H1 (cell line): ENCODE measurements at regions not wholly inside any gene's neighbourhood (a gene's known extent, or its start where the extent isn't known, plus 50 kb on each side); places are given as distances from the start of the nearest gene placed in this dataset.

Source experiments
- ATF3 ChIP-seq: IDR thresholded peaks from 2 replicates; pipeline ENCODE4 v1.6.1; 2011; ENCODE audit warnings: low read depth, mild to moderate bottlenecking, low read length; ENCODE audit not compliant: insufficient read depth
- CHD7 ChIP-seq: fragments of 300-600 bp; sonication (generic); IDR thresholded peaks from 2 replicates; pipeline ENCODE4 v1.7.1; 2012; ENCODE audit warnings: low read length, moderate library complexity, mild to moderate bottlenecking, inconsistent platforms; ENCODE audit not compliant: insufficient replicate concordance
- CREB1 ChIP-seq: IDR thresholded peaks from 2 replicates; pipeline ENCODE4 v1.6.1; 2012; ENCODE audit warnings: inconsistent platforms
- CTCF ChIP-seq, 3 experiments: IDR thresholded peaks; 1 replicate in 2 of 3; 2 replicates in 1 of 3; pipeline versions ENCODE4 v1.5.1 to v1.6.1; 2011; ENCODE audit warnings: low read length in 3 of 3, mild to moderate bottlenecking in 3 of 3, inconsistent platforms in 2 of 3, low read depth in 1 of 3, moderate library complexity in 1 of 3; ENCODE audit not compliant: insufficient read depth in 1 of 3; ENCODE audit errors: control extremely low read depth in 1 of 3
- EZH2 ChIP-seq: fragments of 200-600 bp; sonication (generic); IDR thresholded peaks from 2 replicates; pipeline ENCODE4 v1.7.1; 2012; ENCODE audit warnings: low read depth, mild to moderate bottlenecking, moderate library complexity, low read length, inconsistent platforms; ENCODE audit not compliant: severe bottlenecking
- MAFK ChIP-seq: IDR thresholded peaks from 2 replicates; pipeline ENCODE4 v1.6.1; 2012; ENCODE audit warnings: low read depth, mild to moderate bottlenecking, improper control_type of control experiment, low read length
- POLR2A ChIP-seq, 2 experiments: IDR thresholded peaks; 1 replicate in 1 of 2; 2 replicates in 1 of 2; pipeline ENCODE4 v1.6.1; 2011; ENCODE audit warnings: low read depth in 2 of 2, low read length in 2 of 2, mild to moderate bottlenecking in 2 of 2; ENCODE audit errors: control extremely low read depth in 1 of 2
- POLR2AphosphoS5 ChIP-seq: IDR thresholded peaks from 2 replicates; pipeline ENCODE4 v1.6.1; 2011; ENCODE audit warnings: low read depth, low read length
- SP1 ChIP-seq: IDR thresholded peaks from 2 replicates; pipeline ENCODE4 v1.6.1; 2011; ENCODE audit warnings: low read depth, low read length
- SP4 ChIP-seq: IDR thresholded peaks from 2 replicates; pipeline ENCODE4 v1.6.1; 2012; ENCODE audit warnings: low read length, inconsistent platforms
- TAF1 ChIP-seq: IDR thresholded peaks from 2 replicates; pipeline ENCODE4 v1.6.1; 2011; ENCODE audit warnings: mild to moderate bottlenecking, low read depth, low read length
- TCF12 ChIP-seq: IDR thresholded peaks from 2 replicates; pipeline ENCODE4 v1.6.1; 2011; ENCODE audit warnings: low read depth, mild to moderate bottlenecking, low read length
- TEAD4 ChIP-seq: IDR thresholded peaks from 2 replicates; pipeline ENCODE4 v1.6.1; 2012; ENCODE audit warnings: low read depth, low read length, inconsistent platforms, mixed read lengths
- ZNF274 ChIP-seq: IDR thresholded peaks from 2 replicates; pipeline ENCODE4 v1.7.0; 2012; ENCODE audit warnings: low read length, borderline replicate concordance; ENCODE audit errors: extremely low read depth

DNA sequence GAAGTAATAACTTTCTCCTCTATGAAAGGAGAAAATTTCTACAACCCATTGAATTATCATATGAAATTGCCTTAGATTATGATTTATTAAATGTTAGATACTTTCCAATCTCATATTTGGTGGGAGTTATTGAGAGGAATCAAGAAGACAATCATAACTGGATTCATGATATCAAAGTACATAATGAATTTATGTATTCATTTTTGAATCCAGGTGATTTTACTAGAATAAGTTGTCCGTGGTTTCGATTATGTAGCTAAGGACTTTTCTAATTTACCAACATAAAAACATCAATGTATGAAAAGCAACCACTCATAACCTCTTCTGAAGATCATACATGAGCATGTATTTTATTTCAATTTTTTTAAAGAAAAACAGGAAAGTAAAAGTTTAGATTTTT lies 1225.0 kb upstream of the MIR17HG start:
- TF ChIP-seq SP4 (no peak), SP1 (no peak), CREB1 (no peak), TEAD4 (no peak), TCF12 (no peak), POLR2AphosphoS5 (no peak), CTCF (IDR thresholded peaks at IDR 0.05; ENCODE audit: control extremely low read depth in 1 of 3, insufficient read depth in 1 of 3, low read depth in 1 of 3, low read length in 3 of 3) (no peak), ATF3 (no peak), CHD7 (no peak), EZH2 (no peak), MAFK (no peak), TAF1 (no peak), POLR2A (IDR thresholded peaks at IDR 0.05; ENCODE audit: control extremely low read depth in 1 of 2, low read depth in 2 of 2, low read length in 2 of 2) (no peak), ZNF274 (no peak)
